ENCODE measurements at regions not wholly inside any gene's neighbourhood (a gene's known extent, or its start where the extent isn't known, plus 50 kb on each side); places are given as distances from the start of the nearest gene placed in this dataset.
"Not testable (repeated sequence)": the region's sequence is repeated elsewhere in the genome, so short reads cannot be mapped to it uniquely, and the experiment has no call there.

DNA sequence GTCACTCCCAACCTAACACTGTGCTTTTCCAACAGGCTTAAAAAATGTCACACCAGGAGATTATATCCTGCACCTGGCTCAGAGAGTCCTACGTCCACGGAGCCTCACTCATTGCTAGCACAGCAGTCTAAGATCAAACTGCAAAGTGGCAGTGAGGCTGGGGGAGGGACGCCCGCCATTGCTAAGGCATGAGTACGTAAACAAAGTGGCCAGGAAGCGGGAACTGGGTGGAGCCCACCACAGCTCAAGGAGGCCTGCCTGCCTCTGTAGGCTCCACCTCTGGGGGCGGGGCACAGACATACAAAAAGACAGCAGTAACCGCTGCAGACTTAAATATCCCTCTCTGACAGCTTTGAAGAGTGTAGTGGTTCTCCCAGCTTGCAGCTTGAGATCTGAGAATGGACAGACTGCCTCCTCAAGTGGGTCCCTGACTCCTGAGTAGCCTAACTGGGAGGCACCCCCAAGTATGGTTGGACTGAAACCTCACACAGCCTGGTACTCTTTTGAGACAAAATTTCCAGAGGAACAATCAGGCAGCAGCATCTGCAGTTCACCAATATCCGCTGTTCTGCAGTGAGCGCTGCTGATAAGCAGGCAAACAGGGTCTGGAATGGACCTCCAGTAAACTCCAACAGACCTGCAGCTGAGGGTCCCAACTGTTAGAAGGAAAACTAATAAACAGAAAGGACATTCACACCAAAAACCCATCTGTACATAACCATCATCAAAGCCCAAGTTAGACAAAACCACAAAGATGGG is 2986.4 kb upstream of the OR11H1 start:
- DNase-seq; H3K27ac ChIP-seq; H3K4me1 ChIP-seq; H3K4me3 ChIP-seq; H3K27me3 ChIP-seq (replicated peaks in 1 of 7); H3K36me3 ChIP-seq; H3K9me3 ChIP-seq; intact Hi-C loops (cut with DNase I; ENCODE audit: low total_unique reads): not testable (repeated sequence)
- WGBS, 5 donors = 46 to 67% (median 54%) methylated on average over 7 to 10 of the region's 10 CpGs

DNA sequence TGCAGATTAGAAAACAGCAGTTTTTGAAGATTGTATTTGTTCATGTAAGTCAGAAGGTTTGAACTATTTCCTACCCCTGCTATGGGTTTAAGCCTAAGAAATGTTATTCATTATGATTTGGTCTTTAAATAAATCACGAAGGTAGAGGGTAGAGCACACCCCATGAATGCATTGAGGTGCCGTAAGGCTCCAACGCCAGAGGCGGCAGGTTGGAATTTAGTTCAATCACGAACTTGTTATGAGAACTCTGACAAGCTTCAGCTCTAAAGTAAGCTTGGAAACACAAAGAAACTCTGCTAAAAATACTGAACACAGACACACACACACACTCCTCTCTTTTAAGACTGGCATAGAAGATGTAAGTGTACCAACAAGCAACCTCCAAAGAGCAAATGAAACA is 2974.6 kb upstream of the OR11H1 start:
- DNase-seq; intact Hi-C loops (cut with DNase I; ENCODE audit: low total_unique reads); H3K27me3 ChIP-seq (replicated peaks in 1 of 7); H3K36me3 ChIP-seq; H3K27ac ChIP-seq; H3K4me1 ChIP-seq; H3K4me3 ChIP-seq: not testable (repeated sequence)
- 57 to 69% (median 66%) methylated on average over 5 of the region's 5 CpGs for WGBS, 5 donors
- H3K9me3 ChIP-seq = peaks cover 0 to 15% (median 2%) of the 10 kb centered on the region in 8 donors

DNA sequence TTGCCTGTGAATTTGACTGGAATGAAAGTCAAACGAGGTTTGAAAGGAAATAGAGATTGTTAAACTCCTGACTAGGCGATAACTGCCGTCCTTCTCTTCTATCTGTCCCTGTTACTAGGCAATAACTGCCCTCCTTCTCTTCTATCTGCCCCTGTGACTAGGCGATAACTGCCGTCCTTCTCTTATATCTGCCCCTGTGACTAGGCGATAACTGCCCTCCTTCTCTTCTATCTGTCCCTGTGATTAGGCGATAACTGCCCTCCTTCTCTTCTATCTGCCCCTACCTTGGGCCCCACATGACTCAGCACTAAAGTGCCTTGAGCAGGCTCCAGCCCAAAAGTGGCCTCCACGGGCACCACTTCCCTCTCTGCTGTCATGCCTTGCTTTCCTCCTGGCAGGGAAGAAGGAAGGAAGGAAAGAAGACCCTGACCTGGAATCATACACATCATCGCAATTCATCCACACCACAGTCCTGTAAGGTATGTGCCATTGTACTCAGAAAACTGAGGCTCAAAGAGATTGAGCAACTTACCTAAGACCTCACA is 2973.3 kb upstream of the OR11H1 start:
- H3K36me3 ChIP-seq; H3K4me1 ChIP-seq; H3K4me3 ChIP-seq; H3K9me3 ChIP-seq; H3K27ac ChIP-seq; H3K27me3 ChIP-seq (replicated peaks in 1 of 7); DNase-seq; intact Hi-C loops (cut with DNase I; ENCODE audit: low total_unique reads): not testable (repeated sequence)
- 69 to 85% (median 79%) methylated on average over 6 to 9 of the region's 9 CpGs for WGBS, 5 donors

DNA sequence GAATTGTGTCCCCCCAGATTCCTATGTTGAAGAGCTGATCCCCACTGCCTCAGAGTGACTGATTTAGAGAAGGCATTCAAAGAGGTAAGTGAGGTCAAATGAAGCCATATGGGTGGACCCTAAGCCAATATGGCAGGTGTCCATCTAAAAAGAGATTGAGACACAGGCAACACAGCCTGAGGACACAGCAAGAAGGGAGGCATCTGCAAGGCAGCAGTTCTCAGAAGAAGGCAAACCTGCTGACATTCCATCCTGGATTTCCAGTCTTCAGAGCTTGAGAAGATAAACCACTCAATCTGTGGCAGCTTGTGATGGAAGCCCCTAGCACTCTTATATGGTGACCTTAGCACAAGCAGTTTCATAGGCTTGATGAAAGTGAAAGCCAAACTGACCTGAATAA is 2956.5 kb upstream of the OR11H1 start:
- H3K9me3 ChIP-seq; H3K27ac ChIP-seq; DNase-seq; H3K4me1 ChIP-seq; H3K27me3 ChIP-seq (replicated peaks in 1 of 7); H3K36me3 ChIP-seq; intact Hi-C loops (cut with DNase I; ENCODE audit: low total_unique reads); H3K4me3 ChIP-seq: not testable (repeated sequence)

DNA sequence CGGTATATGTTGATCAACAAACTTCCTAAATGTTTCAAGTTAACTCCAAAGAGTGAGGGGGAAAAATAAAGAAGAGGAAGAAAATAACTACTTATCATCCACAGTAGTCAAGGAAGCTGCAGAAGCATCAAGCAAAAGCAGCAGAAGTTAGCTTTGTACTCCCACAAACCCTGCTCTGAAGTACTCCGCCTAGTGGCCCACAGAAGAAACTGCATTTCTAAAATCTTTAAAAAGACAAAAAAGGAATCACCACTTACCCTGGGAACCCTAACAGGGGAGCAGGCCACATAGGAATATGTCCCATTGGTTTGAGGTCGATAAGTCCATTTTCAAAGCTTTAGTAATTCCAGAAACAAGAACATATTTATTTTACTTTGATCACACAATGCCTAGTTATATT is 2948.3 kb upstream of the OR11H1 start:
- DNase-seq; H3K36me3 ChIP-seq; intact Hi-C loops (cut with DNase I; ENCODE audit: low total_unique reads); H3K27me3 ChIP-seq (replicated peaks in 1 of 7); H3K27ac ChIP-seq; H3K4me3 ChIP-seq; H3K4me1 ChIP-seq: not testable (repeated sequence)
- 0 to 22% (median 6%) methylated on average over 1 to 3 of the region's 3 CpGs for WGBS, 5 donors
- H3K9me3 ChIP-seq = peaks cover 0 to 12% (median 0%) of the 10 kb centered on the region in 8 donors

DNA sequence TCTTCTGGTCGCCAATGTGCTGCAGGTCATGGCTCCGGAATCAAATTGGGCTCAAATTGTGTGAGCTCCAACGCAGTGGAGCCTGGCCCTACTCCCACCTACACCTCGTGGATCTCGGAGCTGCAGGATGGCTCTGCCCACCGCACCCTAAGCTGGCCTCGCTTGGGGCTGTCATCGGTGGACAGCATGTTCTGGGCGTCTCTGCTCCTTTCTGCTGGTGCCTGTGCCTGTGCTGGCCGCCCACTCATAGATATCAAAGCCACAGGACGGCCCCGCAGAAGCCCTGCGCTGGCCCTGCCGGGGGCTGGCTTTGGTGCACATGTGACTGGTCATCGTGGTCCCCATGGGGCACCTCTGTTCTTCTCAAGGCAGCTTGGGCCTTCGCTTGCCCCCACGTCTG is 2943.5 kb upstream of the OR11H1 start:
- DNase-seq; H3K27me3 ChIP-seq (replicated peaks in 1 of 7); intact Hi-C loops (cut with DNase I; ENCODE audit: low total_unique reads); H3K4me3 ChIP-seq; H3K36me3 ChIP-seq; H3K27ac ChIP-seq; H3K4me1 ChIP-seq: not testable (repeated sequence)
- peaks cover 0 to 27% (median 7%) of the 10 kb centered on the region in 8 donors for H3K9me3 ChIP-seq
- 64 to 71% (median 66%) methylated on average over 14 to 17 of the region's 17 CpGs for WGBS, 5 donors

DNA sequence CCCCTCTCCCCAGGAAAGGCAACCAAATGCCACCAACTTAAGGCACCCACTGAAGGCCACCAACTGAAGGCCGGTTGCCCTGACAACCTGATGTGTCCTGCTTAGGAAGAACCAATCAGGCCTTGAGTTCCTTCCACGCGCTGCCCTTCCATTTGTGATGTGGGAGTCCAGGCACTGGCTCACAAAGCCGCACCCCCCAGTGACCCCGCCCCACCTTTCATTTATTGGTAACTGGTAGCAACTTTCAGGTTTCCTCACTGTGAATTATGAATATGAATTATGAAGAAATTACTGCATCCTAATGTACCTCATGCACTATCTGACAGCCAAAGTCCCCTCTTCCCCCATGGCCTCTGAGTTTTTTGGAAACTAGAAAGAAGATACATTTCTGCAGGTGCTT is 2943.1 kb upstream of the OR11H1 start:
- H3K27ac ChIP-seq; H3K4me1 ChIP-seq; DNase-seq; intact Hi-C loops (cut with DNase I; ENCODE audit: low total_unique reads); H3K36me3 ChIP-seq; H3K4me3 ChIP-seq; H3K27me3 ChIP-seq (replicated peaks in 1 of 7): not testable (repeated sequence)
- whole genome bisulfite sequencing, 5 donors = 70 to 85% (median 75%) methylated on average over 5 of the region's 5 CpGs
- H3K9me3 ChIP-seq = peaks cover 0 to 31% (median 10%) of the 10 kb centered on the region in 8 donors

DNA sequence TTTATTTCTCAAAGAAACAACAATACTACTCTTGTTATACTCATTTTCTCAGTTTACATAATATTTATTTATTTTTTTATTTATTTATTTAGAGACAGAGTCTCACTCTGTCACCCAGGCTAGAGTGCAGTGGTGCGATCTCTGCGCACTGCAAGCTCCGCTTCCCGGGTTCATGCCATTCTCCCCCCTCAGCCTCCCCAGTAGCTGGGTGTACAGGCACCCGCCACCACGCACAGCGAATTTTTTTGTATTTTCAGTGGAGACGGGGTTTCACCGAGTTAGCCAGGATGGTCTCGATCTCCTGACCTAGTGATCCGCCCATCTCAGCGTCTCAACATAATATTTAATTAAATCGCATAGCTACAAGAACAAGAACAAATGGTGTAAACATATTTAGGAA is 2932.3 kb upstream of the OR11H1 start:
- intact Hi-C loops (cut with DNase I; ENCODE audit: low total_unique reads); H3K27ac ChIP-seq; H3K27me3 ChIP-seq (replicated peaks in 1 of 7); H3K36me3 ChIP-seq; H3K4me1 ChIP-seq; H3K4me3 ChIP-seq; DNase-seq: not testable (repeated sequence)
- 73 to 81% (median 76%) methylated on average over 13 of the region's 13 CpGs for WGBS, 5 donors
- peaks cover 9 to 93% (median 80%) of the 10 kb centered on the region in 8 donors for H3K9me3 ChIP-seq

DNA sequence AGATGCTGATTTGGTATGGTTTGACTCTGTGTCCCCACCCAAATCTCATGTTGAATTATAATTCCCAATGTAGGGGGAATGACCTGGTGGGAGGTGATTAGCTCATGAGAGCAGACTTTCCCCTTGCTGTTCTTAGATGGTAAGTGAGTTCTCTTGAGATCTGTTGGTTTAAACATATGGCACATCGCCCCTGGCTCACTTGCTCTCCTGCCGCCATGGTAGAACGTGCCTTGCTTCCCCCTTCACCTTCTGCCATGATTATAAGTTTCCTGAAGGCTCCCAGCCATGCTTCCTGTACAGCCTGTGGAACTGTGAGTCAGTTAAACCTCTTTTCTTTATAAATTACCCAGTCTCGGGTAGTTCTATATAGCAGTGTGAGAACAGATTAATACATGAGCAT is 2930.2 kb upstream of the OR11H1 start:
- peaks cover 3 to 93% (median 80%) of the 10 kb centered on the region in 8 donors for H3K9me3 ChIP-seq
- H3K4me1 ChIP-seq; H3K27me3 ChIP-seq (replicated peaks in 1 of 7); DNase-seq; H3K4me3 ChIP-seq; H3K36me3 ChIP-seq; intact Hi-C loops (cut with DNase I; ENCODE audit: low total_unique reads); H3K27ac ChIP-seq: not testable (repeated sequence)
- 73 to 80% (median 75%) methylated on average over 4 of the region's 4 CpGs for WGBS, 5 donors

DNA sequence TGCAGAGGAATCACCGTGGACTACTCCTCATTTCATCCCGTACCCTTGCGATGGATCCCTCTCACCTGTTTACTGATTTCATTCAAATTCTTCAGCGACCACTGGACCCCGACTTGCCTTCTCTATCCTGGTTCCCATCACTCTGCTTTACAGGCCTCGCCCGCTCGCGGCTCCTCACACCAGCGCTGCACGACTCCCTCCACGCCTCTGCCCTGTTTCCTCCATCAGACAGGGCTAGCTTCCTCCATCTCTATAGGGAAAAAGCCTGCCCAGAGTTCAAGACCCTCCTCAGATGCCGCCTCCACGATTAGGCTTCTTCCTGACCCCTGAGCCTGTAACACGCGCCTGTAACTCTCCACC is 2926.5 kb upstream of the OR11H1 start:
- H3K4me3 ChIP-seq = peak overlapping the region in 2 of 8 donors; percentile 19 to 27
- H3K27ac ChIP-seq = peak overlapping the region in 1 of 8 donors; percentile 26
- H3K27me3 ChIP-seq (replicated peaks in 1 of 7); DNase-seq; H3K4me1 ChIP-seq; H3K36me3 ChIP-seq; intact Hi-C loops (cut with DNase I; ENCODE audit: low total_unique reads): not testable (repeated sequence)
- WGBS, 5 donors = 69 to 77% (median 75%) methylated on average over 16 of the region's 16 CpGs
- H3K9me3 ChIP-seq = peaks cover 5 to 92% (median 82%) of the 10 kb centered on the region in 8 donors
